SU-DHL-6 (cell line): ENCODE measurements at regions not wholly inside any gene's neighbourhood (a gene's known extent, or its start where the extent isn't known, plus 50 kb on each side); places are given as distances from the start of the nearest gene placed in this dataset.

Experiments
- H2AFZ ChIP-seq: fragments of 200-600 bp; sonication (generic); 2 replicates; pipeline ENCODE4 v1.6.1; 2014; ENCODE audit warnings: low read depth, mild to moderate bottlenecking, moderate library complexity, mixed read lengths, antibody characterized with exemption, low read length; ENCODE audit not compliant: severe bottlenecking
- H3F3A ChIP-seq: fragments of 200-600 bp; shearing (Covaris generic); 2 replicates; pipeline ENCODE4 v1.6.0; 2016; ENCODE audit warnings: antibody characterized with exemption, mild to moderate bottlenecking; ENCODE audit not compliant: insufficient read depth
- H3K27ac ChIP-seq: fragments of 200-600 bp; sonication (generic); 2 replicates; pipeline ENCODE4 v1.5.1; 2016; ENCODE audit warnings: low read depth, mild to moderate bottlenecking, low read length, moderate library complexity, mixed read lengths
- H3K27me3 ChIP-seq: fragments of 200-600 bp; sonication (generic), shearing (Covaris generic); 2 replicates; pipeline ENCODE4 v1.6.0; 2014; ENCODE audit warnings: mild to moderate bottlenecking, low read length
- H3K36me3 ChIP-seq: fragments of 200-600 bp; sonication (generic); 2 replicates; pipeline ENCODE4 v1.6.1; 2014; ENCODE audit warnings: mild to moderate bottlenecking, low read length, mixed read lengths
- H3K4me2 ChIP-seq: fragments of 300-600, 200-600 bp; shearing (Covaris generic), sonication (generic); 2 replicates; pipeline ENCODE4 v1.6.0; 2014; ENCODE audit warnings: low read length, low read depth, mild to moderate bottlenecking; ENCODE audit not compliant: poor library complexity, severe bottlenecking
- H3K4me3 ChIP-seq: fragments of 200-600 bp; sonication (generic); 2 replicates; pipeline ENCODE4 v1.5.1; 2014; ENCODE audit warnings: antibody characterized with exemption, low read length, mild to moderate bottlenecking, mixed read lengths; ENCODE audit not compliant: insufficient read depth, poor library complexity, severe bottlenecking
- H3K79me2 ChIP-seq: fragments of 200-600 bp; sonication (generic); 2 replicates; pipeline ENCODE4 v1.6.1; 2014; ENCODE audit warnings: mild to moderate bottlenecking, low read length, moderate library complexity; ENCODE audit not compliant: insufficient read depth
- H3K9ac ChIP-seq: fragments of 200-600 bp; sonication (generic); 2 replicates; pipeline ENCODE4 v1.7.0; 2014; ENCODE audit warnings: mild to moderate bottlenecking, low read length
- H3K9me2 ChIP-seq: fragments of 200-600 bp; sonication (generic); replicated peaks from 2 replicates; pipeline ENCODE4 v1.6.1; 2014; ENCODE audit warnings: low read length; ENCODE audit not compliant: insufficient read depth
- H3K9me3 ChIP-seq: fragments of 200-600 bp; sonication (generic); 2 replicates; pipeline ENCODE4 v1.6.1; 2014; ENCODE audit warnings: low read length, mixed read lengths; ENCODE audit not compliant: insufficient read depth
- H4K20me1 ChIP-seq: fragments of 200-600 bp; sonication (generic); 2 replicates; pipeline ENCODE4 v1.6.1; 2014; ENCODE audit warnings: low read depth, mild to moderate bottlenecking, antibody characterized with exemption, low read length, moderate library complexity, mixed read lengths
- CTCF ChIP-seq: fragments of 200-600 bp; sonication (generic); IDR thresholded peaks from one replicate; pipeline ENCODE4 v1.5.1; 2017; ENCODE audit warnings: antibody characterized with exemption, mild to moderate bottlenecking, low read length, moderate library complexity; ENCODE audit not compliant: insufficient read depth, poor library complexity, severe bottlenecking
- EZH2phosphoT487 ChIP-seq: fragments of 200-600 bp; sonication (generic), shearing (Covaris generic); conservative IDR thresholded peaks from 2 replicates; pipeline ENCODE4 v1.6.1; 2018; ENCODE audit warnings: mild to moderate bottlenecking, antibody characterized with exemption, low read length, moderate library complexity, mixed read lengths

- Histone ChIP-seq H3K4me3 (no peak overlapping the region), H3K27ac (no peak overlapping the region), H3F3A (no peaks in the 10 kb centered on the region), H2AFZ (no peak overlapping the region), H3K4me2 (no peak overlapping the region), H3K9me3 (no peaks in the 10 kb centered on the region), H3K27me3 (no peaks in the 10 kb centered on the region), H4K20me1 (no peaks in the 10 kb centered on the region), H3K9ac (no peak overlapping the region), H3K9me2 (no peaks in the 10 kb centered on the region), H3K79me2 (no peaks in the 10 kb centered on the region), H3K36me3 (no peaks in the 10 kb centered on the region)
- TF ChIP-seq EZH2phosphoT487 (no peak), CTCF (no peak)
These were observed 293.2 kb upstream of the FAR2 start for GRCh38 chr12:28855761-28856310.

- Histone ChIP-seq H3K4me2 (no peak overlapping the region), H3K27me3 (no peaks in the 10 kb centered on the region), H2AFZ (no peak overlapping the region), H3F3A (no peaks in the 10 kb centered on the region), H4K20me1 (no peaks in the 10 kb centered on the region), H3K36me3 (no peaks in the 10 kb centered on the region), H3K9me3 (no peaks in the 10 kb centered on the region), H3K4me3 (no peak overlapping the region), H3K9me2 (no peaks in the 10 kb centered on the region), H3K79me2 (no peaks in the 10 kb centered on the region), H3K9ac (no peak overlapping the region), H3K27ac (no peak overlapping the region)
- TF ChIP-seq CTCF (no peak), EZH2phosphoT487 (no peak)
These were observed 291.7 kb upstream of the FAR2 start for GRCh38 chr12:28857369-28857768.

GRCh38 chr12:28859551-28859950, 289.5 kb upstream of the FAR2 start:
- no peak overlapping the region for H2AFZ ChIP-seq
- H3K4me2 ChIP-seq, result no peak overlapping the region
- H4K20me1 ChIP-seq, result no peaks in the 10 kb centered on the region
- no peaks in the 10 kb centered on the region for H3K9me2 ChIP-seq
- no peak overlapping the region for H3K4me3 ChIP-seq
- H3F3A ChIP-seq, result no peaks in the 10 kb centered on the region
- H3K27ac ChIP-seq, result no peak overlapping the region
- H3K27me3 ChIP-seq, result no peaks in the 10 kb centered on the region
- H3K9me3 ChIP-seq, result no peaks in the 10 kb centered on the region
- no peak overlapping the region for H3K9ac ChIP-seq
- H3K36me3 ChIP-seq, result no peaks in the 10 kb centered on the region
- no peaks in the 10 kb centered on the region for H3K79me2 ChIP-seq
- TF ChIP-seq EZH2phosphoT487, result no peak
- TF ChIP-seq CTCF, result no peak
